Adrenal gland (tissue), 9 donors: ENCODE measurements at regions not wholly inside any gene's neighbourhood (a gene's known extent, or its start where the extent isn't known, plus 50 kb on each side); places are given as distances from the start of the nearest gene placed in this dataset.
A peak's percentile ranks its signal among the peaks of the same experiment; 100 is the strongest.

Experiments used
- DNase-seq, 7 donors: peaks; one replicate each; pipeline ENCODE4 v3.0.0-alpha.2; 2019 to 2020
- H3K27ac ChIP-seq, 5 donors: fragments of 200-600 bp; sonication (generic) in 4 of 5; 1 replicate in 3 of 5; 2 replicates in 2 of 5; pipeline versions ENCODE4 v1.5.1 to v1.8.0; 2016 to 2020; ENCODE audit warnings: mild to moderate bottlenecking in 1 of 5
- H3K27me3 ChIP-seq: fragments of 200-600 bp; 2 replicates; pipeline ENCODE4 v1.8.0; 2021
- H3K36me3 ChIP-seq, 2 donors: fragments of 200-600 bp; replicated peaks in 1 of 2; 1 replicate in 1 of 2; 2 replicates in 1 of 2; pipeline versions ENCODE4 v1.5.1 to v1.8.0; 2018 to 2022
- H3K4me1 ChIP-seq, 2 donors: fragments of 200-600 bp; replicated peaks in 1 of 2; 1 replicate in 1 of 2; 2 replicates in 1 of 2; pipeline versions ENCODE4 v1.5.1 to v1.8.0; 2018 to 2021
- H3K4me3 ChIP-seq, 4 donors: fragments of 200-600 bp; sonication (generic) in 3 of 4; one replicate each; pipeline ENCODE4 v1.5.1; 2016 to 2018
- H3K9me3 ChIP-seq, 3 donors: fragments of 200-600 bp; sonication (generic) in 1 of 3; replicated peaks in 1 of 3; 1 replicate in 2 of 3; 2 replicates in 1 of 3; pipeline versions ENCODE4 v1.5.1 to v1.8.0; 2016 to 2021
- CTCF ChIP-seq, 6 experiments: fragments of 450-650 bp in 4 of 6; fragments of 200-600 bp in 2 of 6; sonication (generic) in 1 of 6; IDR thresholded peaks; 1 replicate in 5 of 6; 2 replicates in 1 of 6; pipeline versions ENCODE4 v1.5.1 to v1.8.0; 2016 to 2021; ENCODE audit warnings: antibody characterized with exemption in 6 of 6, mild to moderate bottlenecking in 2 of 6, moderate library complexity in 1 of 6
- POLR2A ChIP-seq, 2 donors: fragments of 450-650 bp; IDR thresholded peaks; one replicate each; pipeline ENCODE4 v1.6.1; 2017; ENCODE audit warnings: antibody characterized with exemption in 2 of 2, mild to moderate bottlenecking in 2 of 2, moderate library complexity in 1 of 2
- WGBS, 4 donors: extraction: QIAGEN DNeasy Blood & Tissue Kit in 2 of 4; methylation state at CpG; one replicate each; pipeline versions ENCODE4 v1.1.5 to v1.1.7; 2013 to 2017; 5-methylcytosine and 5-hydroxymethylcytosine counted together
- intact Hi-C, 2 donors: fragments of 100-400 bp; cut with DNase I; formaldehyde crosslinking; loops; one replicate each; pipeline versions ENCODE4 v1.14.1 to v1.15.0; 2022 to 2023
- donor health status: healthy with polysubstance abuse.
- donor health status: Bipolar disorder and iron deficiency.
- donor health status: DM: yes; HTN: yes; CAD: no.
- donor health status: DM: no; HTN: no; CAD: no.
- donor health status: DM: no; HTN: no; CAD: no.

GRCh38 chrY:8656101-8656500 lies 681.2 kb upstream of the TSPY4 start:
- no peaks in the 10 kb centered on the region for H3K27me3 ChIP-seq
- H3K4me1 ChIP-seq: no peaks in the 10 kb centered on the region
- no peak overlapping the region for H3K4me3 ChIP-seq
- intact Hi-C loops: no loop called here
- H3K27ac ChIP-seq: no peak overlapping the region
- no peaks in the 10 kb centered on the region for H3K36me3 ChIP-seq
- no peak for TF ChIP-seq POLR2A (IDR thresholded peaks at IDR 0.05)
- no peak for TF ChIP-seq CTCF (IDR thresholded peaks at IDR 0.05)
- DNase-seq: no peak
- H3K9me3 ChIP-seq: no peaks in the 10 kb centered on the region

GRCh38 chrY:8656515-8656914 lies 680.7 kb upstream of the TSPY4 start:
- no peak for DNase-seq
- no peak for TF ChIP-seq CTCF (IDR thresholded peaks at IDR 0.05)
- no peak for TF ChIP-seq POLR2A (IDR thresholded peaks at IDR 0.05)
- intact Hi-C loops: no loop called here
- WGBS, 4 donors: 44% methylated on average over 5 of the region's 5 CpGs; no CpG with 5 or more reads in 2 of the 4 donors
- H3K9me3 ChIP-seq: no peaks in the 10 kb centered on the region
- H3K36me3 ChIP-seq: no peaks in the 10 kb centered on the region
- H3K27ac ChIP-seq: no peak overlapping the region
- no peak overlapping the region for H3K4me3 ChIP-seq
- no peaks in the 10 kb centered on the region for H3K4me1 ChIP-seq
- H3K27me3 ChIP-seq: no peaks in the 10 kb centered on the region

- H3K4me3 ChIP-seq: no peak overlapping the region
- H3K4me1 ChIP-seq: no peaks in the 10 kb centered on the region
- intact Hi-C loops: no loop called here
- peak in 1 of 7 donors; percentile 74 for DNase-seq
- TF ChIP-seq POLR2A (IDR thresholded peaks at IDR 0.05) (no peak), CTCF (IDR thresholded peaks at IDR 0.05) (no peak)
- H3K36me3 ChIP-seq: no peaks in the 10 kb centered on the region
- no peak overlapping the region for H3K27ac ChIP-seq
- no peaks in the 10 kb centered on the region for H3K9me3 ChIP-seq
- WGBS, 4 donors: 40 to 77% methylated on average over 1 to 6 of the region's 6 CpGs; no CpG with 5 or more reads in 2 of the 4 donors
- H3K27me3 ChIP-seq: no peaks in the 10 kb centered on the region
Measured at GRCh38 chrY:8659721-8660120, 677.5 kb upstream of the TSPY4 start.

- Histone ChIP-seq H3K36me3 (no peaks in the 10 kb centered on the region), H3K27ac (no peak overlapping the region), H3K9me3 (no peaks in the 10 kb centered on the region), H3K4me3 (no peak overlapping the region), H3K4me1 (no peaks in the 10 kb centered on the region), H3K27me3 (no peaks in the 10 kb centered on the region)
- TF ChIP-seq CTCF (IDR thresholded peaks at IDR 0.05) (no peak), POLR2A (IDR thresholded peaks at IDR 0.05) (no peak)
- intact Hi-C loops: no loop called here
- WGBS, 4 donors: 67 to 69% methylated on average over 1 to 14 of the region's 14 CpGs; no CpG with 5 or more reads in 2 of the 4 donors
- DNase-seq: no peak
Measured at GRCh38 chrY:8673896-8674295, 663.4 kb upstream of the TSPY4 start.
